NCI-H1417 (cell line): ENCODE measurements at regions not wholly inside any gene's neighbourhood (a gene's known extent, or its start where the extent isn't known, plus 50 kb on each side); places are given as distances from the start of the nearest gene placed in this dataset.
"Not testable (repeated sequence)": the region's sequence is repeated elsewhere in the genome, so short reads cannot be mapped to it uniquely, and the experiment has no call there.

ENCODE experiments used
- DNase-seq, 3 experiments: peaks; one replicate each; lab custom pipeline; 2025; lab: John Stamatoyannopoulos, UW

GRCh38 chr18:67455890-67456501 is 60.5 kb downstream of the DSEL start:
- no peak for DNase-seq

- peak in 2 of 3 experiments; percentile 57 to 70 for DNase-seq
These were observed 62.6 kb downstream of the DSEL start for GRCh38 chr18:67453901-67454300.

- DNase-seq = no peak
These were observed 64.6 kb downstream of the DSEL start for GRCh38 chr18:67451960-67452359.

- DNase-seq = not testable (repeated sequence)
These were observed 65.4 kb downstream of the DSEL start for GRCh38 chr18:67451101-67451500.

GRCh38 chr18:67433971-67434370 is 82.5 kb downstream of the DSEL start:
- no peak for DNase-seq

GRCh38 chr18:67432806-67433205 is 83.7 kb downstream of the DSEL start:
- DNase-seq = no peak

GRCh38 chr18:67428805-67429204 is 87.7 kb downstream of the DSEL start:
- DNase-seq = no peak

- DNase-seq = no peak
These were observed 88.4 kb downstream of the DSEL start for GRCh38 chr18:67428158-67428557.

- DNase-seq = no peak
These were observed 90.0 kb downstream of the DSEL start for GRCh38 chr18:67426486-67426885.

- DNase-seq = no peak
These were observed 90.8 kb downstream of the DSEL start for GRCh38 chr18:67425672-67426071.

- no peak for DNase-seq
These were observed 94.9 kb downstream of the DSEL start for GRCh38 chr18:67421651-67422050.

GRCh38 chr18:67417864-67418523 is 98.5 kb downstream of the DSEL start:
- no peak for DNase-seq

GRCh38 chr18:67411116-67411515 is 105.4 kb downstream of the DSEL start:
- no peak for DNase-seq

GRCh38 chr18:67410075-67411070 is 106.1 kb downstream of the DSEL start:
- DNase-seq = no peak

- no peak for DNase-seq
These were observed 108.3 kb downstream of the DSEL start for GRCh38 chr18:67408240-67408639.

GRCh38 chr18:67406714-67407113 is 109.8 kb downstream of the DSEL start:
- peak in 2 of 3 experiments; percentile 25 to 63 for DNase-seq

GRCh38 chr18:67402543-67402942 is 114.0 kb downstream of the DSEL start:
- DNase-seq = no peak

GRCh38 chr18:67400502-67401117 is 115.9 kb downstream of the DSEL start:
- no peak for DNase-seq

GRCh38 chr18:67386032-67386431 is 130.5 kb downstream of the DSEL start:
- no peak for DNase-seq

- DNase-seq = no peak
These were observed 131.1 kb downstream of the DSEL start for GRCh38 chr18:67385455-67385854.

GRCh38 chr18:67384057-67384456 is 132.5 kb downstream of the DSEL start:
- DNase-seq = not testable (repeated sequence)

GRCh38 chr18:67381608-67382150 is 134.8 kb downstream of the DSEL start:
- no peak for DNase-seq
